Epithelial cell of prostate (primary cell): ENCODE measurements at regions not wholly inside any gene's neighbourhood (a gene's known extent, or its start where the extent isn't known, plus 50 kb on each side); places are given as distances from the start of the nearest gene placed in this dataset.

Experiments used
- DNase-seq: peaks from one replicate; pipeline ENCODE4 v3.0.0-alpha.2; 2011; ENCODE audit warnings: low read depth, low spot score
- H3K27ac ChIP-seq: fragments of 450-650 bp; 2 replicates; pipeline ENCODE4 v1.5.1; 2017; ENCODE audit warnings: mild to moderate bottlenecking

- DNase-seq, result no peak
Observed at GRCh38 chr16:63312346-63312745, 1276.1 kb upstream of the CDH8 start.

GRCh38 chr16:63311313-63311712 lies 1275.1 kb upstream of the CDH8 start:
- DNase-seq, result no peak
- no peak overlapping the region for H3K27ac ChIP-seq

More at GRCh38 chr16:63312346-63312745, 1276.1 kb upstream of the CDH8 start:
- no peak overlapping the region for H3K27ac ChIP-seq

GRCh38 chr16:63302811-63303210 lies 1266.6 kb upstream of the CDH8 start:
- DNase-seq, result no peak
- H3K27ac ChIP-seq, result no peak overlapping the region

- no peak overlapping the region for H3K27ac ChIP-seq
- no peak for DNase-seq
Observed at GRCh38 chr16:63301349-63301748, 1265.1 kb upstream of the CDH8 start.

DNA sequence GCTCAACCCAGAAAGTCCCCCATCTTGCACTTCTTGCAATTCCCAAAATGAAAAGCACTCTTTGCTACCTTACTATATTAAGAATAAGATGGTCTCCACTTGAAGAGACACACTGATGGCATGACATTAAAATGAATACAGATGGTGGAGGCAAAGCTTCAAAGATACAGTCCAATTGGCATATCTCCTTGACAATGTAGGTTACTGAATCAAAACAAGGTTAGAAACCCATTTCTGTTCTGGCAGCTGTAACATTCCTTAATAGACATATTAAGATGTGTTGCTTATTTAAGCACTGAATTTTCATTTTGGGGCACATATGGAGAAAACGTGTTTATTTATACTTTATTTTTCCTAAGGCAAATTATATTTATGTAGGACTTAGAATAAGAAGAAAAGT lies 1262.8 kb upstream of the CDH8 start:
- no peak overlapping the region for H3K27ac ChIP-seq
- no peak for DNase-seq

DNA sequence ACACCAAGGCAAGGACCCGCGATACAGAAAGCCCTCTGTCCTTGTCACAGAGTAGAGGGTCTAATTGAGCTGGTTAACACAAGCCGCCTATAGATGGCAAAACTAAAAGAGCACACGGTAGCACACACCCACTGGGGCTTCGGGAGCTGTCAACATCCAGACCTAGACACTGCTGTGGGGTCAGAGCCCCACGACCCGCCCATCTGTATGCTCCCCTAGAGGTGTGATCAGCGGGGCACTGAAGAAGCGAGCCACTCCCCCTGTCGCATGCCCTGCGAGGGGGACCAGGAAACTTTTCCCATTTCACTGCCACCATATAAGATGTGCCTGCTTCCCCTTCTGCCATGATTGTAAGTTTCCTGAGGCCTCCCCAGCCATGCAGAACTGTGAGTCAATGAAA lies 1255.8 kb upstream of the CDH8 start:
- no peak overlapping the region for H3K27ac ChIP-seq
- DNase-seq, result no peak

GRCh38 chr16:63289834-63290460 lies 1253.7 kb upstream of the CDH8 start:
- H3K27ac ChIP-seq, result no peak overlapping the region
- no peak for DNase-seq

- DNase-seq, result no peak
- no peak overlapping the region for H3K27ac ChIP-seq
Observed at GRCh38 chr16:63287401-63287800, 1251.2 kb upstream of the CDH8 start.

- no peak overlapping the region for H3K27ac ChIP-seq
- no peak for DNase-seq
Observed at GRCh38 chr16:63283721-63284120, 1247.5 kb upstream of the CDH8 start.

- DNase-seq, result no peak
Observed at GRCh38 chr16:63244631-63245030, 1208.4 kb upstream of the CDH8 start.

DNA sequence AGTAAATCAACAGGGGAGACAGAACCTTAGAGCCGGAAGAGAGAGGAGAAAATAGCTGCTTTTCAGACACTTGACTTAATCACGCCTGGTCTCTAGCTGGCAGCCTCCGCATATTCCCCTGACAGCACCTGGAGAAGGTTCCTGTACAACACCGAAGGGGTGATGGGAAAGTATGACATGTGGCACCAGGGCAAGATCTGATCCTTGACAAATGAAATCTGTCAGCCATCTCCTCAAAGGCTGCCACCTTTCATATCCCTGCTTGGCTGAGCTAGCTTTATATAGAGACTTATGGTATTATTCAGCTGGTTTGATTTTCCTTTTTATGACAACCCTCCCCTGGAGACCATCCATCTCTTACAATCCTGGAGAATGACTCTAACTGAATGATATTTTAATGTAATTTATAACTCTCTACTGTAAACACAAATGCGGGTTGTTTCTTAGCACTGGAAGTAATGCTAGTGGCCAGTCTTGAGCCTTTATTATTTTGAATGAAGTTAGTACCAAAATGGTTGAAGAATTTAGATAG lies 1205.3 kb upstream of the CDH8 start:
- H3K27ac ChIP-seq, result no peak overlapping the region
- no peak for DNase-seq

More at GRCh38 chr16:63244631-63245030, 1208.4 kb upstream of the CDH8 start:
- H3K27ac ChIP-seq, result no peak overlapping the region

GRCh38 chr16:63239065-63239570 lies 1202.9 kb upstream of the CDH8 start:
- no peak overlapping the region for H3K27ac ChIP-seq
- no peak for DNase-seq

DNA sequence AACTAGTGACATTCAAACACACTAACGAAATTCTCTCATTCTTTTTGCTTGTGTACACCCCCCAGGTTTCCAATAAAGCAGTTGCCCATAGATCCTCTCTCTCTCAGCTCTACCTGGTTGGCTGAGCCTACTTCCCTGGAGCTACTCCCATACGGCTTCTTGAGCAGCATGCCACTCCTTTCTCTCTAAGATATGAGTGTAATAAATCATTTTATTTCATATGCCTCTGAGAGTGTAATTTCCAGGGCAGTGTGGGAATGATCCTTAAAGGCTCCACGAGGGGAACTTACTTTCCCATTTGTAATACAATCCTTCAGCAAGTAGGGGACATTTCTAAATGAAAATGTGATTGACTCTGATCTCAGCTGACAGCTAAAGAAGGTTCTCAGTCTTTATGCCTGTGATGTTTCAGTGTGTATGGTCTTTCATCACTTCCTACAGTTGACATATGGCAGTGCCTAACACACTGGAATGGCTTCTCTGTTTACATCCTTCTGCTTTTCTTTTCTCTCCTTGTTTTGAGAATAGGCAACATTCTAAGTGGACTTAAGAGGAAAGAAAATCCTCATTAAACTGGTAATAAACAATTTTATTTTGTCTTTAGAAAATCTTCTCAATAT lies 1194.3 kb upstream of the CDH8 start:
- H3K27ac ChIP-seq, result no peak overlapping the region
- DNase-seq, result no peak

DNA sequence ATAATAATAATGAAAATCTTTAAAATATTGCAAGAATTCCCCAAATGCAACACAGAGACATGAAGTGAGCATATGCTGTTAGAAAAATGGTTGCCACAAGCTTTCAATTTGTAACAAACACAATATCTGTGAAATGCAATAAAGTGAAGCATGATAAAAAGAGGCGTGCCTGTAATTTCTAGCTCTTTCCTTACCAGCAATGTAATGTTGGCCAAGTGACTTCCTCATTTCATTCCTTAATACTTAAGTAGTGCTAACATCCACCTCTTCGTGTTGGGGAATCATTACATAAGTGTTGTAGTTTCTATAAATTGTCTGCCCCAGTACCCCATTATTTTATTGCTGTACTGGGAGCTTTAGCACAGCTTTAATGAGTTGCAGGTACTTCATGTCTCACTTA lies 1192.0 kb upstream of the CDH8 start:
- DNase-seq, result no peak
- H3K27ac ChIP-seq, result no peak overlapping the region

DNA sequence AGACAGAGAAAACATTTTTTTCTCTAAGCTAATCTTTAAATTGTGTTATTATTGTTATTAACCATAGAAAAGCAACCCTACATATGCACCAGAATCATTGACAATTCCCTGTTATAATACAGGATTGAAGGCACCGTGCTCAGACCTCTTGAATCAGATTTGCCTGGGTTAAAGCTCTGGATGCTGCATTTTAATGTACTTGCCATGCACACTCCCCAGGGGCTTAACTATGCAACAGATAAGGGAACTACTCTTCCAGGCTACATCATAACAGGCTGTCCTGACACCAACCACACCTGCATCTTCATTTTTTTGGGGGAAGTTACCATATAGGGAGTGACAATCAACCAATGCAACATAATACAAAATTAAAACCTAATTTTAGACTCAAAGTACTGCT lies 1187.6 kb upstream of the CDH8 start:
- no peak for DNase-seq

DNA sequence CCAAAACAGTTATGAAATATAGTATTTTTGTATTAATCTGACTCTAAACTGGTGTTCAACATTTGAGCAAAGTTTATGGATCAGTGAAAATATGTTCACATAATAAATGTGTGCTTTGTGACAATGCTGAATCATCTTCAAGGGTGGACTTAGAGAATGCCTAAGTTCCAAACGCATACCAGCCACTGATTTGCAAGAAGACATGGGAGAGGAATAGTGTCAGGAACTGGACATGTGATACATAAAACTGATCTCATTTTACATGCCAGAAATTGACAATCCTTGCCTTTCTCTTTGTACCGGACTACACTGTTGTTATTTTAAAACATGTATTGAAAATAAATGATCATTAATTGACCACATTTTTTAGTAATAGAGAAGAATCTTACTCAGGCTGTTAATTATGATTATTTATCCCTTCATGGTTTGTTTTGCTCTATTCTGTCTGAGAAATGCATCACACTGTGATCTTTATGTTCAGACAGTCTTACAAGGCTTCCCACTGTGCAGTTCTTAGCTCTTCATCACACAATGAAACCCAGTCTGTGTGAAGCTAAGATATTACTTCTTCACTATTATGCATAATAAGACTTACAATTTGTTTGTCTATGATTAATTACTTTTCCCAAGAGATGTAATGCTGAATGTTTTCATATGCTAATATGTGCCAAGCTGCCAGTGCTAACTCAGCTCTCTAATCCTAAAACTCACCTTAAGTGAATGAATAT lies 1180.6 kb upstream of the CDH8 start:
- no peak for DNase-seq
- H3K27ac ChIP-seq, result no peak overlapping the region

More for the DNA sequence above, 1187.6 kb upstream of the CDH8 start:
- no peak overlapping the region for H3K27ac ChIP-seq

DNA sequence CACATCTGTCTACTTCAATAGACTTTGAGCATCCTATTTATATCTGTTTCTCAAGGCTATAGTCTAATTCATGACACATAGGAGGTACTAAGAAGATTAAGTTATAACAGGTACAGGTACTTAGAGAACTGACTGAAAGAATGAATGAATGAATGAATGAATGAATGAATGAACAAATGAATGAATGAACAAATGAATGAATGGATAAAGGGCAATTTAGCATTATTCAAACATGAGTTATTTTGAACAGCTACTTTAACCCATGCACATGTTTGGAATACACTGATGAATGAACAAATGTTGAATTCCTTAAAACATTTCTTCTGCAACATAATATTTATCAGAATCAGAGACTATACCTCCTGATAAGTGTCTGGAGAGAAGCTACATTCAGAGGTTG lies 1165.6 kb upstream of the CDH8 start:
- no peak overlapping the region for H3K27ac ChIP-seq
- DNase-seq, result no peak

GRCh38 chr16:63200940-63201339 lies 1164.7 kb upstream of the CDH8 start:
- no peak overlapping the region for H3K27ac ChIP-seq
- DNase-seq, result no peak

DNA sequence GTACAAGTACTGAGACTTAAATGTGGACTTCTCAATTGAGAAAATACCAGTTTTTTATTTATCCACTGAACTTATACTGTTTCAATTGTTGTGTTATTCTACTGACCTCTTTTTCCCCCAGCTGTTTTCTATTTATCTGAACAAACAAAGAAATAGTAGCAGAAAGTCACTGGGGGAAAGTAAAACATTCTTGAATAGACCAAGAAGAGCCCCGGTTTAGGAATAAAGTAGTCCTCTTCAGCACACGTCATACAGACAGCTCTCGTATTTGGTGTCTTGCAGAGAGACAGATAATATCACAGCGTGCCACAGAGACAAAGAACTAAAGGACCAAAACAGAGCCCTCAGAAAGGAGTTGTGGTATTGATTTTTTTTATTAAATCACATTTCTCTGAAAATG lies 1159.1 kb upstream of the CDH8 start:
- DNase-seq, result no peak
- no peak overlapping the region for H3K27ac ChIP-seq

DNA sequence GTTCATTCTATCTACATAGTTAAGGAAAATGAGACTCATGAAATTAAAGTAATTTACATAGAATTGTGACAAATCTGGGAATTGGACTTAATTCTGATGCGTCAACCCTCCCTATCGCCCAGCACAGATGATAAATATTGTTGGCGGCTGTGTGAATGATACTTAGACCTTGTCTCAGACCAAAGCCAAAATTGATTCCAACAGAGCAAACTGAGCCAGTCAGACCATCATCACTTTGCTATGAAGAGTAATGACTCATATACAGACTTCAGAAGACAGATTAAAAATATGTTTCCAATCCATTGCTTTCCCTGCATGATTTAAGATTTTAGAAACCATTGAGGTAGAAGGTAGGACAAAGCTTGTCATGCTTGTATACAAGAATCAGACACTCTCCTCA lies 1156.7 kb upstream of the CDH8 start:
- H3K27ac ChIP-seq, result no peak overlapping the region
- no peak for DNase-seq

DNA sequence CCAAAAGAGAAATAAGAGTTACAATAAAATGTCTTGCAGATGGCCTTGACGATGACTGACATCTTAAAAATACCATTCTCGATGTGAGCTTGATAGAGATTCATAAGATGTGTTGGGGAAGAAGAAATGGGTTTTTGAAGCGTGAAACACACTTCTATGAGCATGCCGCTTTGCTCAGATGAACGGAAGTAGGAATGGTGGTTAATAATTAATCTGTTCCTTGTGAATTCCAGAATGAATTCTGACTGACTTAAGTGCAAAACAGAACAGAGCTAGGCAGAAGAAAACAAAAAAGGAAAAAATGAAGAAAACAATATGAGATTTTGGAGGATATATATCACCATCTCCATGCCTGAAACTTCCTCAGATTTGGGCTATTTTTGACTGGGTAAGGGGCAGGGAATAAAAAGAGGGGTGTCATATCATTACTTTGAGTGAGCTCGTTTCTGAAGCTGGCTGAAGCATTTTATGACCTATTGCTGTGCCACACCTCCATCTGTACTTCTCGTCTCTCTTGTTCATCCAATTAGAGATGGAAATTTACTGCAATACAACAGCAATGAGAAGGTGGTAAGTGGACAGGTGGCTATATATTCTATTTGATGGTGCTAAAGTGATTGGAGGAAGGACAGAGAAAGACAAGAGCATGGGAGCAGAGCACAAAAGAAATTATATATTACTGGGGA lies 1152.0 kb upstream of the CDH8 start:
- H3K27ac ChIP-seq, result no peak overlapping the region
- no peak for DNase-seq
